IMR-90 (cell line): ENCODE measurements at regions not wholly inside any gene's neighbourhood (a gene's known extent, or its start where the extent isn't known, plus 50 kb on each side); places are given as distances from the start of the nearest gene placed in this dataset.

ENCODE experiments used
- ATAC-seq: fragments of 200-7000 bp; cut with Tn5 transposase; 2 replicates; pipeline ENCODE4 v1.9.1; 2020; ENCODE audit warnings: low read depth, mild to moderate bottlenecking, moderate library complexity
- BruUV-seq: library from RNA; stranded (reverse); fragments of 400-500 nt; replicated peaks from 2 replicates; lab custom pipeline; 2021; lab: Mats Ljungman, UMichigan
- CTCF ChIA-PET: fragments of 300-600 bp; formaldehyde crosslinking; extraction: SDS; loops from one replicate; lab custom pipeline; 2021; ENCODE audit warnings: antibody characterized with exemption; lab: Yijun Ruan, JAX
- POLR2A ChIA-PET: fragments of 300-600 bp; sonication (Branson Sonifier 250); formaldehyde crosslinking; loops from one replicate; lab custom pipeline; 2022; ENCODE audit warnings: antibody characterized with exemption; ENCODE audit not compliant: unreplicated experiment; lab: Charles Lee
- DNase-seq: peaks from one replicate; pipeline ENCODE4 v3.0.0; 2013
- H2AFZ ChIP-seq: replicated peaks from 2 replicates; pipeline ENCODE3; 2013; ENCODE audit warnings: low read length, mild to moderate bottlenecking; ENCODE audit not compliant: poor library complexity
- H2AK5ac ChIP-seq: 2 replicates; pipeline ENCODE4 v1.6.1; 2013; ENCODE audit warnings: low read depth, low read length, inconsistent platforms
- H2AK9ac ChIP-seq: replicated peaks from 2 replicates; pipeline ENCODE3; 2013; ENCODE audit warnings: mild to moderate bottlenecking, low read depth, low read length, moderate library complexity; ENCODE audit not compliant: poor library complexity
- H2BK120ac ChIP-seq: 2 replicates; pipeline ENCODE4 v1.6.1; 2013; ENCODE audit warnings: low read depth, low read length, inconsistent platforms
- H2BK15ac ChIP-seq: 3 replicates; pipeline ENCODE4 v1.6.1; 2013; ENCODE audit warnings: low read depth, low read length, inconsistent platforms
- H2BK20ac ChIP-seq: 2 replicates; pipeline ENCODE4 v1.6.1; 2013; ENCODE audit warnings: low read depth, mild to moderate bottlenecking, inconsistent platforms, low read length, moderate library complexity
- H2BK5ac ChIP-seq: 2 replicates; pipeline ENCODE4 v1.6.1; 2013; ENCODE audit warnings: mild to moderate bottlenecking, low read depth, low read length, inconsistent platforms; ENCODE audit not compliant: poor library complexity, severe bottlenecking
- H3K14ac ChIP-seq: replicated peaks from 2 replicates; pipeline ENCODE4 v1.6.1; 2013; ENCODE audit warnings: low read depth, low read length, inconsistent platforms
- H3K18ac ChIP-seq: 2 replicates; pipeline ENCODE4 v1.6.1; 2013; ENCODE audit warnings: low read depth, low read length, control low read depth
- H3K23ac ChIP-seq: 2 replicates; pipeline ENCODE4 v1.6.1; 2013; ENCODE audit warnings: low read depth, low read length, inconsistent platforms
- H3K27ac ChIP-seq: 2 replicates; pipeline ENCODE4 v1.5.1; 2013; ENCODE audit warnings: mild to moderate bottlenecking, control low read depth, low read length; ENCODE audit not compliant: insufficient read depth
- H3K27me3 ChIP-seq: 2 replicates; pipeline ENCODE4 v1.6.1; 2013; ENCODE audit warnings: low read length; ENCODE audit not compliant: control insufficient read depth, insufficient read depth
- H3K36me3 ChIP-seq: 2 replicates; pipeline ENCODE4 v1.6.1; 2013; ENCODE audit warnings: low read length, mixed read lengths; ENCODE audit not compliant: control insufficient read depth, insufficient read depth
- H3K4ac ChIP-seq: 2 replicates; pipeline ENCODE4 v1.6.1; 2013; ENCODE audit warnings: low read depth, low read length, inconsistent platforms
- H3K4me1 ChIP-seq: 2 replicates; pipeline ENCODE4 v1.6.1; 2013; ENCODE audit warnings: low read length, mixed read lengths; ENCODE audit not compliant: control insufficient read depth, insufficient read depth
- H3K4me2 ChIP-seq: 2 replicates; pipeline ENCODE4 v1.6.1; 2013; ENCODE audit warnings: low read depth, mild to moderate bottlenecking, control low read depth, low read length, moderate library complexity
- H3K4me3 ChIP-seq: 2 replicates; pipeline ENCODE4 v1.5.1; 2013; ENCODE audit warnings: low read depth, mild to moderate bottlenecking, control low read depth, low read length, moderate library complexity; ENCODE audit not compliant: insufficient read depth
- H3K56ac ChIP-seq: 2 replicates; pipeline ENCODE4 v1.6.1; 2013; ENCODE audit warnings: low read length, inconsistent platforms; ENCODE audit not compliant: insufficient read depth; ENCODE audit errors: extremely low read depth
- H3K79me1 ChIP-seq, 2 experiments: 2 replicates each; pipeline ENCODE4 v1.6.1; 2013; ENCODE audit warnings: low read length in 2 of 2, inconsistent platforms in 1 of 2, low read depth in 1 of 2
- H3K9ac ChIP-seq: 2 replicates; pipeline ENCODE4 v1.6.1; 2013; ENCODE audit warnings: low read depth, low read length, control low read depth
- H3K9me1 ChIP-seq: 2 replicates; pipeline ENCODE4 v1.6.1; 2013; ENCODE audit warnings: low read length, inconsistent platforms; ENCODE audit not compliant: insufficient read depth
- H3K9me3 ChIP-seq: 2 replicates; pipeline ENCODE4 v1.6.1; 2013; ENCODE audit warnings: low read length; ENCODE audit not compliant: control insufficient read depth, insufficient read depth
- H4K20me1 ChIP-seq: 2 replicates; pipeline ENCODE4 v1.6.1; 2013; ENCODE audit warnings: low read length, inconsistent platforms; ENCODE audit not compliant: insufficient read depth
- H4K5ac ChIP-seq: 2 replicates; pipeline ENCODE4 v1.6.1; 2013; ENCODE audit warnings: mild to moderate bottlenecking, low read depth, low read length, control low read depth
- H4K8ac ChIP-seq, 2 experiments: 2 replicates each; pipeline ENCODE4 v1.6.1; 2013; ENCODE audit warnings: low read depth in 2 of 2, low read length in 2 of 2, control low read depth in 1 of 2, inconsistent platforms in 1 of 2
- H4K91ac ChIP-seq: 2 replicates; pipeline ENCODE4 v1.6.1; 2013; ENCODE audit warnings: low read depth, low read length, inconsistent platforms; ENCODE audit not compliant: insufficient read depth
- BHLHE40 ChIP-seq: fragments of 150-350 bp; IDR thresholded peaks from 2 replicates; pipeline ENCODE4 v1.6.1; 2016; ENCODE audit warnings: mild to moderate bottlenecking, low read depth, low read length
- CEBPB ChIP-seq: IDR thresholded peaks from 2 replicates; pipeline ENCODE4 v1.6.1; 2012; ENCODE audit warnings: low read depth, low read length, improper control_type of control experiment
- CHD1 ChIP-seq: IDR thresholded peaks from 2 replicates; pipeline ENCODE4 v1.6.1; 2012; ENCODE audit warnings: low read depth, low read length, improper control_type of control experiment
- FOS ChIP-seq: fragments of 150-350 bp; IDR thresholded peaks from 2 replicates; pipeline ENCODE4 v1.6.1; 2016; ENCODE audit warnings: low read depth, low read length
- MAFK ChIP-seq: IDR thresholded peaks from 2 replicates; pipeline ENCODE4 v1.6.1; 2012; ENCODE audit warnings: low read depth, low read length, improper control_type of control experiment
- MAZ ChIP-seq: IDR thresholded peaks from 2 replicates; pipeline ENCODE4 v1.6.1; 2012; ENCODE audit warnings: low read depth, mild to moderate bottlenecking, low read length, improper control_type of control experiment, moderate library complexity, borderline replicate concordance
- MXI1 ChIP-seq: IDR thresholded peaks from 2 replicates; pipeline ENCODE4 v1.6.1; 2012; ENCODE audit warnings: low read depth, mild to moderate bottlenecking, low read length, moderate library complexity, borderline replicate concordance
- NFE2L2 ChIP-seq: fragments of 150-350 bp; IDR thresholded peaks from 2 replicates; pipeline ENCODE4 v1.6.1; 2016; ENCODE audit warnings: low read depth, mild to moderate bottlenecking, low read length
- POLR2A ChIP-seq: IDR thresholded peaks from 2 replicates; pipeline ENCODE4 v1.6.1; 2012; ENCODE audit warnings: mild to moderate bottlenecking, low read depth, low read length
- RAD21 ChIP-seq: IDR thresholded peaks from 2 replicates; pipeline ENCODE4 v1.6.1; 2012; ENCODE audit warnings: low read length, improper control_type of control experiment
- RCOR1 ChIP-seq: IDR thresholded peaks from 2 replicates; pipeline ENCODE4 v1.6.1; 2012; ENCODE audit warnings: mild to moderate bottlenecking, low read length, improper control_type of control experiment; ENCODE audit not compliant: insufficient replicate concordance
- SMC3 ChIP-seq: fragments of 150-350 bp; IDR thresholded peaks from 2 replicates; pipeline ENCODE4 v1.6.1; 2016; ENCODE audit warnings: low read depth, mild to moderate bottlenecking, antibody characterized with exemption, low read length, moderate library complexity
- WGBS, 2 experiments: methylation state at CpG; one replicate each; pipeline versions ENCODE4 v1.1.5 to v1.1.7; 2013; ENCODE audit warnings: missing lambda C conversion rate in 2 of 2; ENCODE audit not compliant: insufficient read length in 1 of 2; ENCODE audit errors: extremely low coverage in 2 of 2; 5-methylcytosine and 5-hydroxymethylcytosine counted together
- dilution Hi-C: fragments of 300-500 bp; cut with HindIII; formaldehyde crosslinking; loops from one replicate; pipeline ENCODE4 v1.14.3; 2018; ENCODE audit warnings: low sequenced_read_pairs; ENCODE audit not compliant: unreplicated experiment
- in situ Hi-C: fragments of 300-500 bp; cut with MboI; formaldehyde crosslinking; loops from 3 replicates; pipeline ENCODE4 v1.14.3; 2019; ENCODE audit warnings: low sequenced_read_pairs, inconsistent platforms, mixed read lengths
- intact Hi-C: fragments of 100-400 bp; cut with micrococcal nuclease; formaldehyde crosslinking; loops from 2 replicates; pipeline ENCODE4 v1.10.0; 2022
- TF ChIP-seq, protein P1 (sequence below): conservative IDR thresholded peaks from 2 replicates; pipeline ENCODE4 v1.5.1; 2012; ENCODE audit warnings: mild to moderate bottlenecking, low read depth, low read length, improper control_type of control experiment
- TF ChIP-seq, protein P2 (sequence below): fragments of 150-350 bp; IDR thresholded peaks from 2 replicates; pipeline ENCODE4 v1.6.1; 2017; ENCODE audit warnings: mild to moderate bottlenecking, antibody characterized with exemption, low read length, low read depth
- TF ChIP-seq, protein P3 (sequence below): fragments of 150-350 bp; IDR thresholded peaks from 2 replicates; pipeline ENCODE4 v1.6.1; 2016; ENCODE audit warnings: low read depth, mild to moderate bottlenecking, low read length, moderate library complexity, borderline replicate concordance

DNA sequence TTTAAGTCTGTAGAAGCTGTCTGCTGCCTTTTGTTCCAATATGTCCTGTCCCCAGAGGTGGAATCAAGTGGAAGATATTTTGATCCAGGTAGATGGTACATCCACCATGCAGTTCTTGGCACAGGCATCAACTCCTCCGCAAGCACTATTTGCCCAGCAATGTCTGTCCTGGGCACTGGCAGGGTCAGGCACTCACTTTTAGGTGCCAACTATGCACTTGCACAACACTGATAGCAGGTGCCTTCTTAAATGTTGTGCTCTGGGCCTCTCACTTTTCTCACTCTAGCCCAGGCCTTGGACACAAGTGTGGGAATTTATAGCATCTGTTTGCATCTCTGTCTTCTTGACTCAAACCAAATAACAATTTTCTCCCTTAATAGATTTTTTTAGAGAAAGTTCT, 140.5 kb upstream of the UBE2E2 start:
- Histone ChIP-seq H2AK9ac (no peak overlapping the region), H2BK120ac (no peak overlapping the region), H3K18ac (no peak overlapping the region), H3K36me3 (no peaks in the 10 kb centered on the region), H2AK5ac (no peak overlapping the region), H4K20me1 (no peaks in the 10 kb centered on the region), H3K4me2 (no peak overlapping the region), H3K23ac (no peak overlapping the region), H4K8ac (no peak overlapping the region), H3K9ac (no peak overlapping the region), H2AFZ (no peak overlapping the region), H3K79me1 (no peaks in the 10 kb centered on the region), H2BK5ac (no peak overlapping the region), H4K5ac (no peak overlapping the region), H2BK15ac (no peak overlapping the region), H3K14ac (no peak overlapping the region), H2BK20ac (no peak overlapping the region), H3K9me3 (no peaks in the 10 kb centered on the region), H3K56ac (no peak overlapping the region), H3K4ac (no peak overlapping the region), H3K27ac (no peak overlapping the region), H3K4me3 (no peak overlapping the region), H3K4me1 (no peaks in the 10 kb centered on the region), H3K9me1 (no peaks in the 10 kb centered on the region), H4K91ac (no peak overlapping the region), H3K27me3 (peaks cover 2% of the 10 kb centered on the region; the same call in 1 of the 2 replicates)
- in situ Hi-C loops (no loop called here), intact Hi-C loops (no loop called here), dilution Hi-C loops (no loop called here)
- ChIA-PET POLR2A (no interaction called here), CTCF (no interaction called here)
- no TSS peak for BruUV-seq
- DNase-seq (no peak), ATAC-seq (no peak)
- 100% methylated on average over 1 of the region's 1 CpG; no CpG with 5 or more reads in 1 of the 2 experiments for whole genome bisulfite sequencing, 2 experiments
- TF ChIP-seq CEBPB, result no peak
- no peak for TF ChIP-seq BHLHE40
- TF ChIP-seq CHD1, result no peak
- TF ChIP-seq NFE2L2, result no peak
- no peak for TF ChIP-seq SMC3
- TF ChIP-seq RAD21, result no peak
- no peak for TF ChIP-seq POLR2A
- no peak for TF ChIP-seq MAZ
- TF ChIP-seq, protein P1, sequence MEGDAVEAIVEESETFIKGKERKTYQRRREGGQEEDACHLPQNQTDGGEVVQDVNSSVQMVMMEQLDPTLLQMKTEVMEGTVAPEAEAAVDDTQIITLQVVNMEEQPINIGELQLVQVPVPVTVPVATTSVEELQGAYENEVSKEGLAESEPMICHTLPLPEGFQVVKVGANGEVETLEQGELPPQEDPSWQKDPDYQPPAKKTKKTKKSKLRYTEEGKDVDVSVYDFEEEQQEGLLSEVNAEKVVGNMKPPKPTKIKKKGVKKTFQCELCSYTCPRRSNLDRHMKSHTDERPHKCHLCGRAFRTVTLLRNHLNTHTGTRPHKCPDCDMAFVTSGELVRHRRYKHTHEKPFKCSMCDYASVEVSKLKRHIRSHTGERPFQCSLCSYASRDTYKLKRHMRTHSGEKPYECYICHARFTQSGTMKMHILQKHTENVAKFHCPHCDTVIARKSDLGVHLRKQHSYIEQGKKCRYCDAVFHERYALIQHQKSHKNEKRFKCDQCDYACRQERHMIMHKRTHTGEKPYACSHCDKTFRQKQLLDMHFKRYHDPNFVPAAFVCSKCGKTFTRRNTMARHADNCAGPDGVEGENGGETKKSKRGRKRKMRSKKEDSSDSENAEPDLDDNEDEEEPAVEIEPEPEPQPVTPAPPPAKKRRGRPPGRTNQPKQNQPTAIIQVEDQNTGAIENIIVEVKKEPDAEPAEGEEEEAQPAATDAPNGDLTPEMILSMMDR, result no peak
- TF ChIP-seq, protein P2, sequence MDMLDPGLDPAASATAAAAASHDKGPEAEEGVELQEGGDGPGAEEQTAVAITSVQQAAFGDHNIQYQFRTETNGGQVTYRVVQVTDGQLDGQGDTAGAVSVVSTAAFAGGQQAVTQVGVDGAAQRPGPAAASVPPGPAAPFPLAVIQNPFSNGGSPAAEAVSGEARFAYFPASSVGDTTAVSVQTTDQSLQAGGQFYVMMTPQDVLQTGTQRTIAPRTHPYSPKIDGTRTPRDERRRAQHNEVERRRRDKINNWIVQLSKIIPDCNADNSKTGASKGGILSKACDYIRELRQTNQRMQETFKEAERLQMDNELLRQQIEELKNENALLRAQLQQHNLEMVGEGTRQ, result no peak
- TF ChIP-seq FOS, result no peak
- TF ChIP-seq, protein P3, sequence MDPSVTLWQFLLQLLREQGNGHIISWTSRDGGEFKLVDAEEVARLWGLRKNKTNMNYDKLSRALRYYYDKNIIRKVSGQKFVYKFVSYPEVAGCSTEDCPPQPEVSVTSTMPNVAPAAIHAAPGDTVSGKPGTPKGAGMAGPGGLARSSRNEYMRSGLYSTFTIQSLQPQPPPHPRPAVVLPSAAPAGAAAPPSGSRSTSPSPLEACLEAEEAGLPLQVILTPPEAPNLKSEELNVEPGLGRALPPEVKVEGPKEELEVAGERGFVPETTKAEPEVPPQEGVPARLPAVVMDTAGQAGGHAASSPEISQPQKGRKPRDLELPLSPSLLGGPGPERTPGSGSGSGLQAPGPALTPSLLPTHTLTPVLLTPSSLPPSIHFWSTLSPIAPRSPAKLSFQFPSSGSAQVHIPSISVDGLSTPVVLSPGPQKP, result no peak
- TF ChIP-seq MAFK, result no peak
- TF ChIP-seq RCOR1, result no peak
- no peak for TF ChIP-seq MXI1
